Transverse colon (tissue), 3 donors: ENCODE measurements at regions not wholly inside any gene's neighbourhood (a gene's known extent, or its start where the extent isn't known, plus 50 kb on each side); places are given as distances from the start of the nearest gene placed in this dataset.

Source experiments
- CTCF ChIP-seq, 5 experiments: fragments of 200-600 bp in 3 of 5; fragments of 450-650 bp in 2 of 5; sonication (generic) in 3 of 5; IDR thresholded peaks; 1 replicate in 2 of 5; 2 replicates in 3 of 5; pipeline ENCODE4 v1.5.1; 2016 to 2017; ENCODE audit warnings: antibody characterized with exemption in 5 of 5, inconsistent platforms in 3 of 5, mild to moderate bottlenecking in 2 of 5, moderate library complexity in 1 of 5
- POLR2A ChIP-seq: fragments of 450-650 bp; IDR thresholded peaks from one replicate; pipeline ENCODE4 v1.6.1; 2016; ENCODE audit warnings: antibody characterized with exemption, mild to moderate bottlenecking, moderate library complexity

GRCh38 chr15:62469874-62470688 lies 305.0 kb upstream of the C2CD4B start:
- TF ChIP-seq POLR2A (no peak), CTCF (IDR thresholded peaks at IDR 0.05) (no peak)
